Stimulated activated CD4-positive, alpha-beta T cell treated with anti-CD3 and anti-CD28 coated beads, Interleukin-15, amount 100 ng/mL, for 1 hour (primary cell): ENCODE measurements at regions not wholly inside any gene's neighbourhood (a gene's known extent, or its start where the extent isn't known, plus 50 kb on each side); places are given as distances from the start of the nearest gene placed in this dataset.
A peak's percentile ranks its signal among the peaks of the same experiment; 100 is the strongest.
"Not testable (repeated sequence)": the region's sequence is repeated elsewhere in the genome, so short reads cannot be mapped to it uniquely, and the experiment has no call there.

Source experiments
- DNase-seq, 2 donors: peaks; one replicate each; pipeline ENCODE4 v3.0.0-alpha.2; 2020; ENCODE audit warnings: low read depth in 1 of 2, low spot score in 1 of 2

GRCh38 chr5:155595791-155596190 is 582.2 kb downstream of the KIF4B start:
- DNase-seq: no peak

- no peak for DNase-seq
Measured at GRCh38 chr5:155598552-155598951, 585.0 kb downstream of the KIF4B start.

- no peak for DNase-seq
Measured at GRCh38 chr5:155605920-155606319, 592.4 kb downstream of the KIF4B start.

GRCh38 chr5:155616779-155617392 is 603.3 kb downstream of the KIF4B start:
- peak in 1 of 2 donors; percentile 20 for DNase-seq

- DNase-seq: no peak
Measured at GRCh38 chr5:155619688-155620087, 606.1 kb downstream of the KIF4B start.

- no peak for DNase-seq
Measured at GRCh38 chr5:155620821-155621410, 607.4 kb downstream of the KIF4B start.

- no peak for DNase-seq
Measured at GRCh38 chr5:155624597-155625241, 611.2 kb downstream of the KIF4B start.

GRCh38 chr5:155625315-155625714 is 611.8 kb downstream of the KIF4B start:
- DNase-seq: no peak

GRCh38 chr5:155625897-155626543 is 612.5 kb downstream of the KIF4B start:
- DNase-seq: no peak

GRCh38 chr5:155626592-155626991 is 613.0 kb downstream of the KIF4B start:
- DNase-seq: no peak

GRCh38 chr5:155628346-155628745 is 614.8 kb downstream of the KIF4B start:
- no peak for DNase-seq

- DNase-seq: no peak
Measured at GRCh38 chr5:155629597-155629996, 616.0 kb downstream of the KIF4B start.

GRCh38 chr5:155631116-155631515 is 617.6 kb downstream of the KIF4B start:
- no peak for DNase-seq

GRCh38 chr5:155633338-155633957 is 619.9 kb downstream of the KIF4B start:
- no peak for DNase-seq

- no peak for DNase-seq
Measured at GRCh38 chr5:155649666-155650065, 636.1 kb downstream of the KIF4B start.

GRCh38 chr5:155655569-155655968 is 642.0 kb downstream of the KIF4B start:
- no peak for DNase-seq

- DNase-seq: no peak
Measured at GRCh38 chr5:155661859-155662258, 648.3 kb downstream of the KIF4B start.

GRCh38 chr5:155665361-155665760 is 651.8 kb downstream of the KIF4B start:
- no peak for DNase-seq

- DNase-seq: not testable (repeated sequence)
Measured at GRCh38 chr5:155672001-155672400, 655.0 kb upstream of the SGCD start.

GRCh38 chr5:155676967-155677366 is 650.0 kb upstream of the SGCD start:
- no peak for DNase-seq

- no peak for DNase-seq
Measured at GRCh38 chr5:155678371-155678770, 648.6 kb upstream of the SGCD start.

- DNase-seq: no peak
Measured at GRCh38 chr5:155679530-155679929, 647.4 kb upstream of the SGCD start.
